Loucy (cell line): ENCODE measurements at regions not wholly inside any gene's neighbourhood (a gene's known extent, or its start where the extent isn't known, plus 50 kb on each side); places are given as distances from the start of the nearest gene placed in this dataset.

ENCODE experiments used
- H2AFZ ChIP-seq: fragments of 200-600 bp; sonication (generic); 2 replicates; pipeline ENCODE4 v1.6.0; 2016; ENCODE audit warnings: antibody characterized with exemption, mild to moderate bottlenecking, low read length, moderate library complexity
- H3F3A ChIP-seq: fragments of 200-600 bp; 2 replicates; pipeline ENCODE4 v1.6.0; 2016; ENCODE audit warnings: antibody characterized with exemption, low read depth, mild to moderate bottlenecking
- H3K27me3 ChIP-seq: fragments of 200-600 bp; sonication (generic); 2 replicates; pipeline ENCODE4 v1.6.1; 2014; ENCODE audit warnings: low read length, mild to moderate bottlenecking; ENCODE audit not compliant: insufficient read depth, poor library complexity, severe bottlenecking
- H3K36me3 ChIP-seq: fragments of 200-600 bp; sonication (generic); 2 replicates; pipeline ENCODE4 v1.6.1; 2016; ENCODE audit warnings: low read length; ENCODE audit not compliant: insufficient read depth
- H3K4me1 ChIP-seq: fragments of 200-600 bp; sonication (generic); 2 replicates; pipeline ENCODE4 v1.5.1; 2014; ENCODE audit warnings: low read length, mild to moderate bottlenecking; ENCODE audit not compliant: insufficient read depth, poor library complexity, severe bottlenecking
- H3K4me2 ChIP-seq: fragments of 200-600 bp; sonication (generic); 2 replicates; pipeline ENCODE4 v1.6.0; 2014; ENCODE audit warnings: antibody characterized with exemption, low read length, low read depth, mild to moderate bottlenecking; ENCODE audit not compliant: poor library complexity, severe bottlenecking
- H3K4me3 ChIP-seq: fragments of 200-600 bp; sonication (generic); 2 replicates; pipeline ENCODE4 v1.5.1; 2014; ENCODE audit warnings: low read length, mild to moderate bottlenecking, mixed read lengths; ENCODE audit not compliant: poor library complexity, severe bottlenecking
- H3K79me2 ChIP-seq: fragments of 200-600 bp; sonication (generic); 2 replicates; pipeline ENCODE4 v1.6.1; 2014; ENCODE audit warnings: low read length; ENCODE audit not compliant: insufficient read depth
- H3K9ac ChIP-seq: fragments of 200-600 bp; sonication (generic); 2 replicates; pipeline ENCODE4 v1.6.0; 2014; ENCODE audit warnings: mild to moderate bottlenecking, low read depth, low read length, moderate library complexity; ENCODE audit not compliant: poor library complexity, severe bottlenecking
- H3K9me2 ChIP-seq: fragments of 200-600 bp; sonication (generic); replicated peaks from 2 replicates; pipeline ENCODE4 v1.6.1; 2016; ENCODE audit warnings: low read depth, low read length, mixed read lengths
- H3K9me3 ChIP-seq: fragments of 200-600 bp; sonication (generic); 2 replicates; pipeline ENCODE4 v1.6.1; 2014; ENCODE audit warnings: mild to moderate bottlenecking, antibody characterized with exemption, low read length, low read depth; ENCODE audit not compliant: insufficient read depth
- H4K20me1 ChIP-seq: fragments of 200-600 bp; sonication (generic); 2 replicates; pipeline ENCODE4 v1.6.0; 2014; ENCODE audit warnings: antibody characterized with exemption, low read length, mild to moderate bottlenecking; ENCODE audit not compliant: insufficient read depth, poor library complexity, severe bottlenecking
- EZH2phosphoT487 ChIP-seq: fragments of 200-600 bp; IDR thresholded peaks from 2 replicates; pipeline ENCODE4 v1.6.1; 2018; ENCODE audit warnings: antibody characterized with exemption, mild to moderate bottlenecking, moderate library complexity, borderline replicate concordance
- TF ChIP-seq, protein P1 (sequence below): fragments of 200-600 bp; sonication (generic); conservative IDR thresholded peaks from 2 replicates; pipeline ENCODE4 v1.5.1; 2014; ENCODE audit warnings: mild to moderate bottlenecking, antibody characterized with exemption, low read length

- Histone ChIP-seq H3K79me2 (no peaks in the 10 kb centered on the region), H3K9me2 (no peaks in the 10 kb centered on the region), H2AFZ (no peak overlapping the region), H4K20me1 (no peaks in the 10 kb centered on the region), H3F3A (no peaks in the 10 kb centered on the region), H3K27me3 (no peaks in the 10 kb centered on the region), H3K4me1 (no peaks in the 10 kb centered on the region), H3K36me3 (no peaks in the 10 kb centered on the region), H3K4me3 (no peak overlapping the region), H3K9me3 (peaks cover 4% of the 10 kb centered on the region; the same call in 1 of the 2 replicates), H3K9ac (no peak overlapping the region), H3K4me2 (no peak overlapping the region)
- TF ChIP-seq, protein P1, sequence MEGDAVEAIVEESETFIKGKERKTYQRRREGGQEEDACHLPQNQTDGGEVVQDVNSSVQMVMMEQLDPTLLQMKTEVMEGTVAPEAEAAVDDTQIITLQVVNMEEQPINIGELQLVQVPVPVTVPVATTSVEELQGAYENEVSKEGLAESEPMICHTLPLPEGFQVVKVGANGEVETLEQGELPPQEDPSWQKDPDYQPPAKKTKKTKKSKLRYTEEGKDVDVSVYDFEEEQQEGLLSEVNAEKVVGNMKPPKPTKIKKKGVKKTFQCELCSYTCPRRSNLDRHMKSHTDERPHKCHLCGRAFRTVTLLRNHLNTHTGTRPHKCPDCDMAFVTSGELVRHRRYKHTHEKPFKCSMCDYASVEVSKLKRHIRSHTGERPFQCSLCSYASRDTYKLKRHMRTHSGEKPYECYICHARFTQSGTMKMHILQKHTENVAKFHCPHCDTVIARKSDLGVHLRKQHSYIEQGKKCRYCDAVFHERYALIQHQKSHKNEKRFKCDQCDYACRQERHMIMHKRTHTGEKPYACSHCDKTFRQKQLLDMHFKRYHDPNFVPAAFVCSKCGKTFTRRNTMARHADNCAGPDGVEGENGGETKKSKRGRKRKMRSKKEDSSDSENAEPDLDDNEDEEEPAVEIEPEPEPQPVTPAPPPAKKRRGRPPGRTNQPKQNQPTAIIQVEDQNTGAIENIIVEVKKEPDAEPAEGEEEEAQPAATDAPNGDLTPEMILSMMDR: no peak
- TF ChIP-seq EZH2phosphoT487: no peak
These were observed 80.7 kb upstream of the FOXF1 start for GRCh38 chr16:86429663-86430062.

GRCh38 chr16:86430814-86431213 is 79.5 kb upstream of the FOXF1 start:
- no peak overlapping the region for H3K4me3 ChIP-seq
- no peak for TF ChIP-seq EZH2phosphoT487
- TF ChIP-seq, protein P1: no peak
- H3K4me1 ChIP-seq: no peaks in the 10 kb centered on the region
- no peaks in the 10 kb centered on the region for H3K79me2 ChIP-seq
- no peaks in the 10 kb centered on the region for H4K20me1 ChIP-seq
- no peaks in the 10 kb centered on the region for H3K9me2 ChIP-seq
- peaks cover 4% of the 10 kb centered on the region; the same call in 1 of the 2 replicates for H3K9me3 ChIP-seq
- H2AFZ ChIP-seq: no peak overlapping the region
- H3K9ac ChIP-seq: no peak overlapping the region
- H3K4me2 ChIP-seq: no peak overlapping the region
- H3K36me3 ChIP-seq: no peaks in the 10 kb centered on the region
- H3F3A ChIP-seq: no peaks in the 10 kb centered on the region
- no peaks in the 10 kb centered on the region for H3K27me3 ChIP-seq

- TF ChIP-seq, protein P1: no peak
- TF ChIP-seq EZH2phosphoT487: no peak
- H2AFZ ChIP-seq: no peak overlapping the region
- no peak overlapping the region for H3K4me2 ChIP-seq
- no peaks in the 10 kb centered on the region for H3K36me3 ChIP-seq
- no peaks in the 10 kb centered on the region for H3K27me3 ChIP-seq
- no peaks in the 10 kb centered on the region for H3K4me1 ChIP-seq
- peaks cover 4% of the 10 kb centered on the region; the same call in 1 of the 2 replicates for H3K9me3 ChIP-seq
- no peak overlapping the region for H3K9ac ChIP-seq
- H4K20me1 ChIP-seq: no peaks in the 10 kb centered on the region
- H3K4me3 ChIP-seq: no peak overlapping the region
- no peaks in the 10 kb centered on the region for H3F3A ChIP-seq
- no peaks in the 10 kb centered on the region for H3K9me2 ChIP-seq
- no peaks in the 10 kb centered on the region for H3K79me2 ChIP-seq
These were observed 78.8 kb upstream of the FOXF1 start for GRCh38 chr16:86431540-86431939.
